ELF-1 (cell line): ENCODE measurements at regions not wholly inside any gene's neighbourhood (a gene's known extent, or its start where the extent isn't known, plus 50 kb on each side); places are given as distances from the start of the nearest gene placed in this dataset.
A peak's percentile ranks its signal among the peaks of the same experiment; 100 is the strongest.

ENCODE experiments used
- DNase-seq: peaks from one replicate; pipeline ENCODE4 v3.0.0-alpha.2; 2016; ENCODE audit warnings: low read depth, low spot score

GRCh38 chr9:115367321-115367720, 249.4 kb upstream of the TNC start:
- no peak for DNase-seq

DNA sequence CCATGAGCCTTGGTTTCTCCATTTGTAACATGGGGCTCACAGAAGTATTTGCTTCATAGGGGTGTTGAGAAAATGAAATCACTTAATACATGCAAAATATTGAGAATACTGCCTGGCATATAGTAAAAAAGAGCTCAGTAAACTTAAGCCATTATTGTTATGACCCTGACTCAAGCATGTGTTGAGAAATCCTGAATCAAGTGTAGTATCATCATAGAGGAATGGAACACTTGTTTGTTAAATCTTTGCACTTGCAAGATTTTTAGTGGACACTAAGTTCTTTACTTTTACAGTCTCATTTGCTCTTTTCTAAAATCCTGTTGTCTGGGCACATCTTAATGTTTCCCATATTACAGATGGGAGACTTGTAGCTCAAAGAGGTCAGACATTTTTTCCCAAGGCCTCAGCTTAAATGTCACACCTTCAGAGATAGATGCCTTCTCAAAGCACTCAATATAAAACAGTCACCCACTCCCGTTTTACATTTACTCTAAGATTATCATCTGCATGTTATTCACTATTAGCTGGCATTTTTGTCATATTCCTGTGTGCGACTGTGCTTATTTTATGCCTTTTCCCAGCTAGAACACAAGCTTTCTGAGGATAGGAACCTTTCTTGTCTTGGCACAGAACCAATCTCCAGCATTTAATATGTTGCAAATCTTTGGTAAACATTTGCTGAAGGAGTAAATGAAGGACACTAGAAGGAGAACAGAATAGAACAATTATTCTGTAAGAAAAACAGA, 250.0 kb upstream of the TNC start:
- no peak for DNase-seq

GRCh38 chr9:115369322-115369957, 251.5 kb upstream of the TNC start:
- no peak for DNase-seq

DNA sequence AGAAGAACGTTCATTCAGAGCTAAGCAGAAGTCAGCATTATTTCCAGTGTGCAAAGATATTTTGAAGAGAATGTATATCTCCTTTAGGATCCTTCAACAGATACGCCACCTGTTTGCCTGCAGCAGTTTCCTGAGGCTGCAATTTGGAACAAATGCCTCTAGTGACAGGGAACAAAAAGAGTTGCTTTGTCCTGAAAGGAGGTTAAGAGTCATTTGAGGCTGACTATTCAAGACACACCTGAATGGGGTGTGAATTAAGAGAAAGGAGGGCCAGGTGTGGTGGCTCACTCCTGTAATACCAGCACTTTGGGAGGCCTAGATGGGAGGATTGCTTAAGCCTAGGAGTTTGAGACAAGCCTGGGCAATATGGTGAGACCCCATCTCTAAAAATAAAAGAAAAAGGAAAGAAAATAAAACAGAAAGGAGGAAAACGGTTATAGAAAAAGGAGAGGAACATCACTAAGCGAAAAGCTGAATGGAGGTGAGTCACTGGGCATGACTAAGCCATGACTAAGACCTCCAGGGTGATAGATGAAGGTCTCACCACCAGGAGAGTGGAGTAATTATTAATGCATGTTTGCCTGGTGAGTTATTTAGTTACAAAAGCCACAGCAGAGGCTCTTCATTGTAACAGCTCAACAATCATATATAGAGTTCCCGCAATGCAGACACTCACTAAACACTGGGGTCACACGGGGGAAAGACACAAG, 255.2 kb upstream of the TNC start:
- DNase-seq: peak; percentile 3

GRCh38 chr9:115373710-115374045, 255.7 kb upstream of the TNC start:
- no peak for DNase-seq

DNA sequence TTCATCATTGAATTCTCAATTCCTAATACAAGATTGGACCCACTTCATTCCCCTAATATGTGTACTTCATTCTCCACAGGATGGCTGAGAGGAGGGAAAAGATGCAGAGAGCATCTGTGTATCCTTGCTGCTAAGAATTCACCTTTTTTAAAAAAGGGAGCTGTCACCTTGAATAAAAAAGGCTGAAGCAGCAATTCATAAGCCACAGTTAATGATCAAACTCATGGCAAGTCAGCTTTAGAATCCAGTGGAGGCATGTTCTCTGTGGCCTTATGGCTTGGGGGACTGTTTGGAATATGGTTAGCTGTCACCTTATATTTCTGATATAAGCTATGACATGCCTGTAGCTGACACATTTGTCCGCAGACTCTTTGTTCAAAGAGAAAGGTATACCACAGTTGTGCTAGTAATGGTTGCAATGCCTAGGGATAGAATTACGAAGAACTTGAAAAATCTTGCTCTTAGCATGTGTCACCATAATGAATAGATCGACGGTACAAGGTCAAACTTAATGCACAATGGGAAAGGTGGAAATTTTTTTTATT, 256.8 kb upstream of the TNC start:
- no peak for DNase-seq

DNA sequence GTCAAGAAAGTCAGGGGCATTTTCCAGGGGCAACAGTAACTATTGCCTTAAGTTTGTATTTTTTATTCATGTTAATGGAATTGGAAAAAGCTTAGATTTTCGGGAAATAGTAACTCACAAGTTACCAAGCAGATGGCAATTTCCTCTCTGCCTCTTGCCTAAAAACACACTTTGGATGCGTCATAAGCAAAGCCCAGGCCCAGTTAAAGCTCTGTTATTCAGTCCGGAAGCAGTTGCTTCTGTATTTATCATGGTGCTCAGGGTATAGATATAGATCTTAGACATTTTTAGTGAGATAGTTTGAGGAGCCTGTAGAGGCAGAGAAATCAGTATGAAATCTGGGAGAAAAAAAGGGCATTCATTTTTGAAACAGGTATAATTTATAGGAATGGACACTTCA, 260.3 kb upstream of the TNC start:
- DNase-seq: no peak

GRCh38 chr9:115378758-115379157, 260.8 kb upstream of the TNC start:
- DNase-seq: no peak

- no peak for DNase-seq
Observed at GRCh38 chr9:115379719-115380118, 261.8 kb upstream of the TNC start.

GRCh38 chr9:115382865-115383264, 264.9 kb upstream of the TNC start:
- DNase-seq: no peak

GRCh38 chr9:115385383-115386122, 267.6 kb upstream of the TNC start:
- DNase-seq: no peak

- no peak for DNase-seq
Observed at GRCh38 chr9:115386963-115387770, 269.2 kb upstream of the TNC start.

- no peak for DNase-seq
Observed at GRCh38 chr9:115391168-115391825, 273.3 kb upstream of the TNC start.

- no peak for DNase-seq
Observed at GRCh38 chr9:115393976-115394775, 276.2 kb upstream of the TNC start.

DNA sequence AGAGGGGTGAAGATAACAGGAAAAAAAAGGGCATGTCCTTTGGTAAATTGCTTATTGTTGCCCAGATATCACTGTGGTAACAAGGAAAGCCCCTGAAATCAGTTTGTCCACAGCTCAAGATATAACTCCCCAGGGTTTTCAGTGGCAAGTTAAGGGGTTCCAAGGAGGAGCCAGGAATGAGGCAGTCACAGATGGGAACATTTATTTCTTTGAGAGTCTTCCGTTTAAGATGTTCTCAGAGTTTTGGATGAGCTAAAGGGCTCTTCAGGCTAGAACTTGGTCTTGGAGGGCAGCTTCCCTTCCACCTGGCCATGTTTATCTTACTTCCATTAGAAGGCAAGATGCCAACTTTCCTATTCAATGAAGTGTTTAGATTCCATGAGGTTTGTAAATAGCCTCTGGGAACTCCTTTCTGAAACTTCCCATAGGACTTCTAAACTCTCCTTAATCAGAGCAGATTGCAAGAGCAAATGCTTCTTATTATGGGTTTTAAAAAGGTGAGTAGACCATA, 277.6 kb upstream of the TNC start:
- DNase-seq: no peak

GRCh38 chr9:115396071-115396529, 278.1 kb upstream of the TNC start:
- DNase-seq: no peak

- no peak for DNase-seq
Observed at GRCh38 chr9:115397591-115398312, 279.8 kb upstream of the TNC start.

- no peak for DNase-seq
Observed at GRCh38 chr9:115398313-115398650, 280.3 kb upstream of the TNC start.

DNA sequence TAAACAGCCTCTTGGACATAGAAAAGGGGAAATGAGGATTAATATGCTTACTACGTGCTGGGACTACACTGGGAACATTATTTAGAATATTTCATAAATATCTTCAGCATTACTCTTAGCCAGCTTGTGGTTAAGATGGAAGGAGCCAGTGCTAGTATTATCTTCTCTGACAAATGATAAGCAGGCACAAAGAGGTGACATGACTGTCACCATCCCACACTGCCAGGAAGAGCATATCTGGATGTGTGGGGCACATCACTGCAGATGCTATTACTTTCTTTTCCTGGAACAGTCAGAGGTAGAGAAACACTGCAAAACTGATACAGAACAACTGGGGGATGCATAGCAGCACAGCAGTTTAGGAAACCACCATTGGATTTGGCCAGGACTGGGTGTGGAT, 281.0 kb upstream of the TNC start:
- DNase-seq: no peak
